Epithelial cell of proximal tubule (primary cell): ENCODE measurements at regions not wholly inside any gene's neighbourhood (a gene's known extent, or its start where the extent isn't known, plus 50 kb on each side); places are given as distances from the start of the nearest gene placed in this dataset.

Experiments used
- DNase-seq: peaks from one replicate; pipeline ENCODE4 v3.0.0-alpha.2; 2011; ENCODE audit warnings: low read depth
- H3K4me3 ChIP-seq: 2 replicates; pipeline ENCODE4 v1.5.1; 2011; ENCODE audit warnings: low read depth, mild to moderate bottlenecking, low read length
- CTCF ChIP-seq: conservative IDR thresholded peaks from 2 replicates; pipeline ENCODE4 v1.5.1; 2012; ENCODE audit warnings: low read depth, mild to moderate bottlenecking, low read length

GRCh38 chr22:48784701-48785503 lies 1042.8 kb downstream of the BRD1 start:
- no peak for TF ChIP-seq CTCF
- H3K4me3 ChIP-seq: no peak overlapping the region
- no peak for DNase-seq

GRCh38 chr22:48783821-48784266 lies 1043.8 kb downstream of the BRD1 start:
- no peak for DNase-seq
- TF ChIP-seq CTCF: no peak
- no peak overlapping the region for H3K4me3 ChIP-seq

GRCh38 chr22:48782811-48783511 lies 1044.7 kb downstream of the BRD1 start:
- TF ChIP-seq CTCF: no peak
- DNase-seq: no peak
- no peak overlapping the region for H3K4me3 ChIP-seq

- no peak for TF ChIP-seq CTCF
- no peak overlapping the region for H3K4me3 ChIP-seq
- DNase-seq: no peak
Measured at GRCh38 chr22:48782326-48782725, 1045.3 kb downstream of the BRD1 start.

- DNase-seq: no peak
Measured at GRCh38 chr22:48781868-48782267, 1045.8 kb downstream of the BRD1 start.

GRCh38 chr22:48781391-48781790 lies 1046.3 kb downstream of the BRD1 start:
- no peak overlapping the region for H3K4me3 ChIP-seq
- no peak for DNase-seq
- no peak for TF ChIP-seq CTCF

More at GRCh38 chr22:48781868-48782267, 1045.8 kb downstream of the BRD1 start:
- no peak for TF ChIP-seq CTCF
- no peak overlapping the region for H3K4me3 ChIP-seq
